Right lobe of liver (tissue), 6 donors: ENCODE measurements at regions not wholly inside any gene's neighbourhood (a gene's known extent, or its start where the extent isn't known, plus 50 kb on each side); places are given as distances from the start of the nearest gene placed in this dataset.

Experiments
- ATAC-seq, 4 donors: fragments of 200-7000 bp; cut with Tn5 transposase; one replicate each; pipeline ENCODE4 v1.9.1; 2020; ENCODE audit warnings: mild to moderate bottlenecking in 4 of 4, moderate library complexity in 4 of 4
- DNase-seq, 3 donors: peaks; one replicate each; pipeline ENCODE4 v3.0.0-alpha.2; 2020
- H3K27ac ChIP-seq, 3 donors: fragments of 200-600 bp; one replicate each; pipeline ENCODE4 v1.8.0; 2022
- H3K27me3 ChIP-seq, 2 donors: fragments of 200-600 bp; one replicate each; pipeline ENCODE4 v1.8.0; 2022
- H3K36me3 ChIP-seq, 4 donors: fragments of 200-600 bp; sonication (generic) in 1 of 4; one replicate each; pipeline versions ENCODE4 v1.5.1 to v1.8.0; 2017 to 2022; ENCODE audit warnings: control low read depth in 1 of 4
- H3K4me1 ChIP-seq, 4 donors: fragments of 200-600 bp; sonication (generic) in 1 of 4; one replicate each; pipeline versions ENCODE4 v1.5.1 to v1.8.0; 2017 to 2022; ENCODE audit warnings: control low read depth in 1 of 4
- H3K4me3 ChIP-seq, 3 donors: fragments of 200-600 bp; one replicate each; pipeline ENCODE4 v1.8.0; 2022
- H3K9me3 ChIP-seq, 4 donors: fragments of 200-600 bp; sonication (generic) in 1 of 4; one replicate each; pipeline versions ENCODE4 v1.5.1 to v1.8.0; 2017 to 2022; ENCODE audit warnings: control low read depth in 1 of 4
- POLR2A ChIP-seq: fragments of 450-650 bp; IDR thresholded peaks from one replicate; pipeline ENCODE4 v1.6.1; 2017; ENCODE audit warnings: antibody characterized with exemption, mild to moderate bottlenecking
- WGBS: methylation state at CpG from one replicate; pipeline ENCODE4 v1.1.6; 2018; ENCODE audit warnings: low coverage, low lambda C conversion rate; ENCODE audit not compliant: insufficient coverage; ENCODE audit errors: missing lambda C conversion rate; 5-methylcytosine and 5-hydroxymethylcytosine counted together
- intact Hi-C, 2 donors: fragments of 100-400 bp; cut with DNase I; formaldehyde crosslinking; loops; one replicate each; pipeline versions ENCODE4 v1.11.2 to v1.14.1; 2022
- TF ChIP-seq, protein P1 (sequence below), 4 donors: fragments of 200-600 bp in 3 of 4; fragments of 450-650 bp in 1 of 4; IDR thresholded peaks; one replicate each; pipeline versions ENCODE4 v1.5.1 to v1.8.0; 2016 to 2022; ENCODE audit warnings: antibody characterized with exemption in 4 of 4, mild to moderate bottlenecking in 2 of 4
- donor health status: DM: no; HTN: yes; CAD: no.
- donor health status: DM: no; HTN: no; CAD: no.
- donor health status: DM: no; HTN: no; CAD: no.
- donor health status: DM: no; HTN: yes; CAD: no.
- donor health status: DM: no; HTN: yes; CAD: no.

- Histone ChIP-seq H3K4me1 (no peaks in the 10 kb centered on the region), H3K27ac (no peak overlapping the region), H3K9me3 (peaks cover 0 to 5% (median 0%) of the 10 kb centered on the region in 4 donors), H3K27me3 (no peaks in the 10 kb centered on the region), H3K4me3 (no peak overlapping the region), H3K36me3 (no peaks in the 10 kb centered on the region)
- ATAC-seq (no peak), DNase-seq (no peak)
- intact Hi-C loops, result no loop called here
- TF ChIP-seq, protein P1, sequence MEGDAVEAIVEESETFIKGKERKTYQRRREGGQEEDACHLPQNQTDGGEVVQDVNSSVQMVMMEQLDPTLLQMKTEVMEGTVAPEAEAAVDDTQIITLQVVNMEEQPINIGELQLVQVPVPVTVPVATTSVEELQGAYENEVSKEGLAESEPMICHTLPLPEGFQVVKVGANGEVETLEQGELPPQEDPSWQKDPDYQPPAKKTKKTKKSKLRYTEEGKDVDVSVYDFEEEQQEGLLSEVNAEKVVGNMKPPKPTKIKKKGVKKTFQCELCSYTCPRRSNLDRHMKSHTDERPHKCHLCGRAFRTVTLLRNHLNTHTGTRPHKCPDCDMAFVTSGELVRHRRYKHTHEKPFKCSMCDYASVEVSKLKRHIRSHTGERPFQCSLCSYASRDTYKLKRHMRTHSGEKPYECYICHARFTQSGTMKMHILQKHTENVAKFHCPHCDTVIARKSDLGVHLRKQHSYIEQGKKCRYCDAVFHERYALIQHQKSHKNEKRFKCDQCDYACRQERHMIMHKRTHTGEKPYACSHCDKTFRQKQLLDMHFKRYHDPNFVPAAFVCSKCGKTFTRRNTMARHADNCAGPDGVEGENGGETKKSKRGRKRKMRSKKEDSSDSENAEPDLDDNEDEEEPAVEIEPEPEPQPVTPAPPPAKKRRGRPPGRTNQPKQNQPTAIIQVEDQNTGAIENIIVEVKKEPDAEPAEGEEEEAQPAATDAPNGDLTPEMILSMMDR (IDR thresholded peaks at IDR 0.05), result no peak
- no peak for TF ChIP-seq POLR2A
Observed at GRCh38 chr13:81916461-81916860, 1575.5 kb upstream of the SPRY2 start.

DNA sequence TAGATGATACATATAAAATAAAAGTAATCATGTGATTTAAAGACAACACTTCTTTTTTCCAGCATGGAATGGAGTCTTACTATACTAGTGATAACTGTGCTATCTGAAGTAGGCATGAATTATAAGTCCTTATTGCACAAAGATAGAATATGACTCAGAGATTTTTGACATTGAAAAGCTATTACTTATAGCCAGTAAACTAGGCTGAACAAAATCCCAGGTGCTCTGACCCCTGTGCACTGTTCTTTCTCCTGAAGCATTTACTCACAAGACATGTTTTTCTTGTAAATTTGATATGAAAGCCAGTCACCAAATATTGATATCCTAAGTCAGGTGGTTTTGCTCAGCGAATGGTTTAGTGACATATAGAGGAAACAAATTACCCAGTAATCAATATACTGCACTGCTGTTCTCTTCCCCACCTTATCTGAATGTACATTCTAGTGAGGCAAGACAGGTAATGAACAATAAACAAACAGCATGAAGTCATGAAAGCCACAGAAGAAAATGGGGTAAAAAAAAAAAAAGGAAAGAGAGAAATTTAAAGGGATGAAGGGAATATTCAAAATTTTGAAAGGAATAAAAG, 1567.0 kb upstream of the SPRY2 start:
- Histone ChIP-seq H3K36me3 (no peaks in the 10 kb centered on the region), H3K9me3 (no peaks in the 10 kb centered on the region), H3K4me1 (no peaks in the 10 kb centered on the region), H3K27ac (no peak overlapping the region), H3K4me3 (no peak overlapping the region), H3K27me3 (no peaks in the 10 kb centered on the region)
- DNase-seq (no peak), ATAC-seq (no peak)
- 56% methylated on average over 1 of the region's 1 CpG for WGBS
- intact Hi-C loops, result no loop called here
- TF ChIP-seq, protein P1 (IDR thresholded peaks at IDR 0.05), result no peak
- no peak for TF ChIP-seq POLR2A

DNA sequence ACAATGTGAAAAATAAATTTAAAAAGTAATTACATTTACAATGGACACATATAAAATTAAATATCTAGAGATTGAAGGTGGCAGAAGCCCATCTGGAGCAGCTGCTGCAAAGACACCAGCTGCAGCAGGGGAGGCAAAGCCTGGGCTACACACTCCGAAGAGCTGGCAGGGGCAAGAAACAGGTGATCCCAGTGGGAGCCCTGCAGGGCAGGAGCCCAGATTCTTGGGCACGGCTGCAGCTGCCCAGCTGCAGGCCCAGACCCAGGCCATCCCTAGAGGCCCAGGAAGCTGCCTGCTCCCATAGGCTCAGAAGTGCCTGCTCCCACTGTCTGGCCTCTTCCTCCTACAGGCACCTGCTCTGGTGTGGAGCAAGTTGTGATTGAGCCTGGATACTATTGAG, 1547.9 kb upstream of the SPRY2 start:
- no peak for DNase-seq

GRCh38 chr13:81874681-81875661, 1534.0 kb upstream of the SPRY2 start:
- WGBS, result 44% methylated on average over 9 of the region's 10 CpGs
- DNase-seq, result no peak
- H3K4me3 ChIP-seq, result no peak overlapping the region
- H3K27me3 ChIP-seq, result no peaks in the 10 kb centered on the region
- TF ChIP-seq POLR2A, result no peak
- TF ChIP-seq, protein P1 (IDR thresholded peaks at IDR 0.05), result no peak
- ATAC-seq, result no peak
- no peaks in the 10 kb centered on the region for H3K36me3 ChIP-seq
- H3K9me3 ChIP-seq, result no peaks in the 10 kb centered on the region
- H3K4me1 ChIP-seq, result no peaks in the 10 kb centered on the region
- H3K27ac ChIP-seq, result no peak overlapping the region
- intact Hi-C loops, result no loop called here

More for the DNA sequence above, 1547.9 kb upstream of the SPRY2 start:
- Histone ChIP-seq H3K4me1 (no peaks in the 10 kb centered on the region), H3K27ac (no peak overlapping the region), H3K4me3 (no peak overlapping the region), H3K36me3 (no peaks in the 10 kb centered on the region), H3K27me3 (no peaks in the 10 kb centered on the region), H3K9me3 (no peaks in the 10 kb centered on the region)
- intact Hi-C loops, result no loop called here
- TF ChIP-seq, protein P1 (IDR thresholded peaks at IDR 0.05), result no peak
- no peak for TF ChIP-seq POLR2A
- WGBS, result 20% methylated on average over 1 of the region's 2 CpGs
- ATAC-seq, result no peak
